IPS-15b (cell line): ENCODE measurements at regions not wholly inside any gene's neighbourhood (a gene's known extent, or its start where the extent isn't known, plus 50 kb on each side); places are given as distances from the start of the nearest gene placed in this dataset.

Source experiments
- H3K27me3 ChIP-seq: one replicate; pipeline ENCODE4 v1.6.1; 2013; ENCODE audit warnings: low read length; ENCODE audit not compliant: control insufficient read depth, insufficient read depth
- H3K36me3 ChIP-seq: one replicate; pipeline ENCODE4 v1.6.1; 2013; ENCODE audit warnings: low read length; ENCODE audit not compliant: control insufficient read depth, insufficient read depth
- H3K4me1 ChIP-seq: one replicate; pipeline ENCODE4 v1.6.1; 2013; ENCODE audit warnings: mild to moderate bottlenecking, low read length; ENCODE audit not compliant: control insufficient read depth, insufficient read depth
- H3K4me3 ChIP-seq: one replicate; pipeline ENCODE4 v1.5.1; 2013; ENCODE audit warnings: low read depth, low read length
- H3K9ac ChIP-seq: one replicate; pipeline ENCODE4 v1.6.1; 2013; ENCODE audit warnings: low read depth, mild to moderate bottlenecking, low read length
- H3K9me3 ChIP-seq: one replicate; pipeline ENCODE4 v1.6.1; 2013; ENCODE audit warnings: mild to moderate bottlenecking, low read length; ENCODE audit not compliant: control insufficient read depth, insufficient read depth

DNA sequence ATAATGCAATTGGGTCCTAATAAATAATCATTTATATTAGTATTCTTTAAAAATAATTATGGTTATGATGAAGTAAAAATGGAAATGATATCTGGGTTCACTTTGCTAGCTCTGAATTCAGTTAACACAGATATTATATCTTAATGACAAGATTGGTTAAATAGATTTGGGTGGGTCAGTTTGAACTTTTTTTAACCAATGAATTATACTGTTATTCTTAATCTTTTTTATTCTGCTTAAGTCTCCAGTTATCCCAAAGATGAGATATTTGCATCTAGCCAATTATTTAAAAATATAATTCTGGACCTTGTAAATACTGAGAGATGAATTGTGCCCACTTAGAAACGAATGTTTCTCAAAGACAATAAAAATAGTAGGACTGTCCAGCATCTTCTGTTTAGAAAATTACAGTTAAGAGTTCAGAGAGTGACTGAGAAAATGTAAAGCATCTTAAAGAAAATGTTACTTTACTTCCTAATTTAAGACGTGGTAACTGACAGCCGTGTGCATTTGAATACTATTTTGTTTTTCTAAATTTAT, 345.2 kb downstream of the USP25 start:
- no peaks in the 10 kb centered on the region for H3K9me3 ChIP-seq
- no peak overlapping the region for H3K9ac ChIP-seq
- no peaks in the 10 kb centered on the region for H3K36me3 ChIP-seq
- no peaks in the 10 kb centered on the region for H3K4me1 ChIP-seq
- H3K27me3 ChIP-seq: no peaks in the 10 kb centered on the region
- no peak overlapping the region for H3K4me3 ChIP-seq

DNA sequence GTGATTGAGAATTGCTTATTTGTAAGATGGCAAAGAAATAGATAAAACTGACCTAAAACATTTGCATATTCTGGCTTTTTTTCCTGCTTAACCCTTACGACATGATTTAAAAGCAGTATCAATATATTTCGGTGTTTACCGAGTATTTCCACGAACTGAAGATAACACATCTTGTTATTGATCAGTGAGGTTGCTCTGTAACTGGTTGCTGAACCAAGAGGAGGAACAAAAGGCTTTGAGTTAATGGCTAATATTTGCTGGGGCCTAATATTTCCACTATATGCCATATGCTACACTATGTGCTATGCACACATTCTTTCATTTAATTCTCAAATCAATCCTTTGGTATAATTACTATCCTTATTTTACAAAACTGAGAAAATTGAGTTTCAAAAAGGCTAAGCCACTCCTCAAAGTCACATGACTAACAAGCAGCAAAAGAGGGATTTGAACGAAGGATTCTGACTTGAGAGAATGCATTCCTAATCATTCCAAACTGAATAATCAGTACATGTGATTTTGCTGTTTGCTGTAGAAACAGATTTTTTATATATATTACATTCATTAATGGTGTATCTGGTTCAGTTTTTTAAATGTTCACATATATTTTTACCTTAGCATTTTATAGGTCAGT, 346.0 kb downstream of the USP25 start:
- H3K36me3 ChIP-seq: no peaks in the 10 kb centered on the region
- no peaks in the 10 kb centered on the region for H3K4me1 ChIP-seq
- H3K9me3 ChIP-seq: no peaks in the 10 kb centered on the region
- H3K9ac ChIP-seq: no peak overlapping the region
- H3K4me3 ChIP-seq: no peak overlapping the region
- H3K27me3 ChIP-seq: no peaks in the 10 kb centered on the region

DNA sequence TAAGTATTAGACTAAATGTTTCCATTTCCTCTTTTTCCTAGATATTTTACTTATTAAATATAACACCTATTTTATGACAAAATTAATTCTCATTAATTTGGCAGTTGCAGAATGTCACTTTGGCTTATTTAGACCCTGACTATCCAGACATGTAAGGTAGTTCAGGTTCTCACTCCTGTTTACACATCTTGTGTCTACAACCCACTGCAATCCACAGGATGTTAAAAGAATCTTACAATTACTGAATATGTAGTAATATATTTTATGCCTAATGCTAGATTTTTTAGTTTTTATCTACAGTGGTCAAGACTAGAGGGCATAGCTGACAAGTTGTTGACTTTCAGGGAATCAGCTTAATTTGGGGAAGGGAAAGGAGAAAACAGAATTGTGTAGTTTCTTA, 346.7 kb downstream of the USP25 start:
- Histone ChIP-seq H3K4me1 (no peaks in the 10 kb centered on the region), H3K9ac (no peak overlapping the region), H3K4me3 (no peak overlapping the region), H3K27me3 (no peaks in the 10 kb centered on the region), H3K9me3 (no peaks in the 10 kb centered on the region), H3K36me3 (no peaks in the 10 kb centered on the region)

DNA sequence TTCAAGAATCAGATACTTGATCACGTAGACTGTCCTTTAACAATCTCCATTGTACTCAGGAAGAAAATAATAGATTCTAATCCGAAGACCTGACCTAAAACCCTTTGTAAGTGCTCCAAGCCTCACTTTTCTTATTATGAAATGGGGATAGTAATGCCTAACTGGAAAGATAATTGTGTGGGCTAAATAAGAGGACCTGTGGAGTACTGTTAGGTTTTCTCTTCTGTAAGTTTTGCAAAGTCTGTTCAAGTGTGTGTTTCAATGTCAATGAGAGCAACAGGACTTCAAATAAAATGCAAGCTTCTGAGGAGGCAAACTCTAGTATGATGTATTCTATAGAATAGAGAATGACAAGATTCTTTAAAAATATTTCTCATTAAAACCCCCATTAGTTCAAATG, 348.6 kb downstream of the USP25 start:
- Histone ChIP-seq H3K36me3 (no peaks in the 10 kb centered on the region), H3K4me3 (no peak overlapping the region), H3K9ac (no peak overlapping the region), H3K9me3 (no peaks in the 10 kb centered on the region), H3K4me1 (no peaks in the 10 kb centered on the region), H3K27me3 (no peaks in the 10 kb centered on the region)

DNA sequence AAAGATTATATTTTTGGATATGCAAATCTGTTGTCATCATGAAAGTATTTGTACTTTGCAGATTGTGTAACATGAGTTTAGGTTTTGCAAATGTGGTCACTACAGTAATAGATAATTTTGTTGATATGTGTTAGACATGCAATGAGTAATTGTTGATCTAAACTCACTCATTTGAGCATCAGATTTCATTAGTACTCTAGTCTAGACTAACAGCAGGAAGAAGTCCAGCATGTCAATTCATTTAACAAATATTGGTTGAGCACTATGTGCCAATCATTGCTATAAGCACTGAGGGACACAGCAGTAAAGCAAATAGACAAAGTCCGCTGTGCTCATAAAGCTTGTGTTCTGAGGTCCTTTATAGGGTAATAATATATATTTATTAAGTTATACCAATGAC, 350.0 kb downstream of the USP25 start:
- H3K9me3 ChIP-seq: no peaks in the 10 kb centered on the region
- no peak overlapping the region for H3K9ac ChIP-seq
- no peaks in the 10 kb centered on the region for H3K36me3 ChIP-seq
- no peaks in the 10 kb centered on the region for H3K27me3 ChIP-seq
- H3K4me1 ChIP-seq: no peaks in the 10 kb centered on the region
- no peak overlapping the region for H3K4me3 ChIP-seq

DNA sequence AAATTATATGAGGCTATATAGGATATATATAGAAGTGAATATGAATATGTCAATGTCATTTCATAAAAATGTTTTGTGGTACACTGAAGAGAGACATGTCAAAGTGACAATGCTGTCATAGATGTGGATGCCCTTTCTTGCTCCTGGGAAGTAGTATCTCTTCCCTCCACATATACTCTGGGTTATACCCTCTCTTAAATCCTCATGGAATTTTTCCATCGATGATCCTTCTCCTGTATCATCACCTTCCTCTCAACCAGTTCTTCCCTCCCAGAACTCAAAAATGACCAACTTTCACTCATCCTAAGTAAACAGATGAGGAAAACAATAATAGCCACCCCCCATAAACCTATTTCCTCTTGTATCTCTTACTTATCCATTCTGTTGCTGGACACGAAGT, 351.5 kb downstream of the USP25 start:
- no peaks in the 10 kb centered on the region for H3K4me1 ChIP-seq
- no peaks in the 10 kb centered on the region for H3K27me3 ChIP-seq
- H3K36me3 ChIP-seq: no peaks in the 10 kb centered on the region
- no peaks in the 10 kb centered on the region for H3K9me3 ChIP-seq
- no peak overlapping the region for H3K9ac ChIP-seq
- H3K4me3 ChIP-seq: no peak overlapping the region

DNA sequence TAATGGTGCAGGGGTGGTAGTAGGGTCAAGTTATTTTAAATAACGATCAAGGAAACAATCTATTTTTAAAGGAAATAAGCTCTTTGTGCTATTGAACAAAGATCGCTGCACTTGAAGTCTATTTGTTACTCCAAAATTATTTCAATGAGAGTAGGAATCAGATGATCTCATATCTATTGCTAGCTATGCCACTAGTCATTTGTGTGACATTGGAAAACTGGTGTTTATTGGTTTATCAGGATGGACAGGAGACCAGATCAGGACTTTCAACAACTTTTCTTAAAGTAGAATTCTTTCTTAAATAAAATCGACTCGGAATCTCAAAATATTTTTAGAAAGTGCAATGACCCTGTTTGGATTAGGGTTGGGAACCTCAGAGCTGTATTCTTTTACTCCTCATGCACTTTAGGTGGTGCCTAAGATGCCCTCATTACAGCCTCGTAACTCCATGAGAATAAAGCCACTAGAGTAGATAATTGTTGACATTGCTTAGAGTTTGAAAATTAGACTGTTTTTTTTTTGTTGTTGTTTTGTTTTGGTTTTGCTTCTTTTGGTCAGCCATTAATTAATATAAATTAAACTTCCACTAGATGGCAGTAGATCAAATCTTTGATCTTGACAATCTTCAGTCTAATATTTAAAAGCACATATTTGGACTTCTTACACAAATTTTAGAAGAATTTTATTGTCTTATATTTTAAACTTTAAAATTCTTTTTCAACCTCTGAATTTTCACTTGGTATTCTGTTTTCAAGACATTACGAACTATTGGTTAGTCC, 352.4 kb downstream of the USP25 start:
- Histone ChIP-seq H3K36me3 (no peaks in the 10 kb centered on the region), H3K4me3 (no peak overlapping the region), H3K4me1 (no peaks in the 10 kb centered on the region), H3K9me3 (no peaks in the 10 kb centered on the region), H3K27me3 (no peaks in the 10 kb centered on the region), H3K9ac (no peak overlapping the region)

DNA sequence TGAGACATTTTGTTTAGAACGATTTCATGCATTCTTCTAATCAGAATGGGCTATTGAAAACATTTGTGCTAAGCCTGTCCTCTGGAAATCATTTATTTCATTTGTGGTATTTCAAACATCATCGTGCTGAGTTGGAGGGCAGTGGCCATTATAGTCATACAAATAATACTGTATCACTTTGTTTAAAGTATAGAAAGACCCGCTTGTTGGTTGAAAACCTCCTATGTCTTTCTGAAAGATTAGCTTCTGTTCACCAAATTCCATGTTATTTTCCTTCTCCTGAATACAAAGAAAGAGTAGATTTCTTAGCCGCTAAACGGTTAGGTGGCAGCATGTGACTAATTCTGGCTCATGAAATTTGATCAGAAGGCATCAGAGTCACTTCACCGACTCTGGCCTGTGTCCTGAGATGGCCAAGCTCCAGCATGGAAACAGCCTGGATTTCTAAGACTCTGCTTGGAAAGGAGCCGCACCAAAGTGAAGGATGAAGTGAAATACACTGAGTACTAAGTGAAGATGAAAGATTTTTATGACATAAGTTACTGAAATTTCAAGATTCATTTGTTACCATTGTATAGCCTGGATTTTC, 355.1 kb downstream of the USP25 start:
- Histone ChIP-seq H3K9ac (no peak overlapping the region), H3K36me3 (no peaks in the 10 kb centered on the region), H3K4me1 (no peaks in the 10 kb centered on the region), H3K9me3 (no peaks in the 10 kb centered on the region), H3K4me3 (no peak overlapping the region), H3K27me3 (no peaks in the 10 kb centered on the region)

DNA sequence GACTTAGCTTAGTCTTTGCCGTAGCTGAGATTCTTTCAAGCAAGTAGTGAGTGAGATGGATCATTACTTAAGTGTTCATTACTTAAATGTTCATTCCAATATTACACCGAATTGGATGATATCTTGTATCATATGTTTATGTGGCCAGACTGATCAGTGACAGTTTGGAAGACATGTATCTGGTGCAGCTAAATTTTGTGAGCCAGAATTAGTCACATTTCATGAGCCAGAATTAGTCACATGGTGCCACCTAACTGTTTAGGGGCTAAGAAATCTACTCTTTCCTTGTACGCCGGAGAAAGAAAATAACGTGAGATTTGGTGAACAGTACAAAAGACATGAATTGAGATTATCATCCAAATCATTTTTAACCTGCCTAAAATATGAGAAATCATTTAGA, 355.6 kb downstream of the USP25 start:
- Histone ChIP-seq H3K4me3 (no peak overlapping the region), H3K9ac (no peak overlapping the region), H3K36me3 (no peaks in the 10 kb centered on the region), H3K27me3 (no peaks in the 10 kb centered on the region), H3K4me1 (no peaks in the 10 kb centered on the region), H3K9me3 (no peaks in the 10 kb centered on the region)

DNA sequence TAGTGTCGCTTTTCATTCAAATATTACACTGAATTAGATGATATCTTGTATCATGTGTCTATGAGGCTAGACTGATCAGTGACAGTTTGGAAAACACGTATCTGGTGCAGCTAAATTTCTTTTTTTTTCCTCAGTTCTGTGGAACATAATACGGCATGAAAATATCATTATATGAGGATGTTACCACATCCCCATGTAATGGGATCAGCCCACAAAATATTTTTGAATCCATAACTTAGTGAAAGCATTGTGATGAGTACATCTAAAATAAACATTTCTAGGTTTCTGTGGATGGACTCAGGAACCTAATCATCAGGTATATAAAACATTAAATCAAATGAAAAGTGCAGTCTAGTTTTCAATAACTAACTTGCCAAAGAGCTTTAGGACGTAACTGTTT, 356.3 kb downstream of the USP25 start:
- Histone ChIP-seq H3K27me3 (no peaks in the 10 kb centered on the region), H3K9ac (no peak overlapping the region), H3K36me3 (no peaks in the 10 kb centered on the region), H3K4me3 (no peak overlapping the region), H3K9me3 (no peaks in the 10 kb centered on the region), H3K4me1 (no peaks in the 10 kb centered on the region)

DNA sequence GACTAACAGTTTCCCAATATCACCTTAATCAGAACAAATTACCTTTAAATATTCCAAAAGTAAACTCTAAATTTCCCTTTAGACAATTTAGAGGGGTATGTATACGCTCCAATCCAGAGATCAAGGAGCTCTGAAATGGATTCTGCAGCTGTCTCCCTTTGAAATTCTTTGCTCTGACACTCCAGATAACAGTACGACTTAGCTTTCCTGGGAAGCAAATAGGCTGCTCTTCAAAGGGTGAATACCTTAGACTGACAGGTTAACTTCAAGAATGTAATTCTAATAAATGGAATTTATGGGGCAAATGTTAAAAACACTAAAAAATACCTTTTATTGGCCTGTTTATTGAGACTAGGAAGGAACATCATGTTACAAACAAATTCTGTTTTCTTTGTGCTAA, 357.2 kb downstream of the USP25 start:
- H3K4me3 ChIP-seq: no peak overlapping the region
- H3K36me3 ChIP-seq: no peaks in the 10 kb centered on the region
- H3K27me3 ChIP-seq: no peaks in the 10 kb centered on the region
- H3K9me3 ChIP-seq: no peaks in the 10 kb centered on the region
- no peaks in the 10 kb centered on the region for H3K4me1 ChIP-seq
- no peak overlapping the region for H3K9ac ChIP-seq

DNA sequence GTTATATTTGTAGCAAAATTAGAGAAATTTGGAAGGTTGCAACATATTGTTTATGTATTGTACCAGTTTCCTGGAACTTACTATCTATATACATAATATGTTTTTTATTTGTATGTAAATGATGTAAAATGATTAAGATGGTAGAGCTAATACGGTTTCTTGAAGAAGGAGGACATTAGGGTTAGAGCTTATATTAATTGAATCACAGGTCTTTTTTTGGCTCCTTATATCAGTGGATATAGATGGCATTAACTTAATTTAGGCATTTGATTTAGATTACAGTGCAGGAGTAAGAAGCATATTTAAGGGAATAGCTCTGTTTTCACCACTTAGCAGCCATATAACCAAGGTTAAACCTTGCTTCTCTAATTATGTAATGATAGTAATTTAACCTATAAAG, 357.7 kb downstream of the USP25 start:
- H3K36me3 ChIP-seq: no peaks in the 10 kb centered on the region
- no peak overlapping the region for H3K9ac ChIP-seq
- no peaks in the 10 kb centered on the region for H3K4me1 ChIP-seq
- H3K9me3 ChIP-seq: no peaks in the 10 kb centered on the region
- no peak overlapping the region for H3K4me3 ChIP-seq
- no peaks in the 10 kb centered on the region for H3K27me3 ChIP-seq
